Osteoblast (primary cell): ENCODE measurements at regions not wholly inside any gene's neighbourhood (a gene's known extent, or its start where the extent isn't known, plus 50 kb on each side); places are given as distances from the start of the nearest gene placed in this dataset.

Source experiments
- DNase-seq: peaks from one replicate; pipeline ENCODE4 v3.0.0; 2011; ENCODE audit warnings: low spot score, mixed read lengths; ENCODE audit not compliant: insufficient read length; ENCODE audit errors: missing footprints
- H2AFZ ChIP-seq: 2 replicates; pipeline ENCODE4 v1.6.0; 2011; ENCODE audit warnings: mild to moderate bottlenecking, low read length
- H3K27ac ChIP-seq: 2 replicates; pipeline ENCODE4 v1.5.1; 2011; ENCODE audit warnings: mild to moderate bottlenecking, low read depth, low read length, moderate library complexity
- H3K27me3 ChIP-seq: 2 replicates; pipeline ENCODE4 v1.6.0; 2012; ENCODE audit warnings: mild to moderate bottlenecking, control low read depth, inconsistent platforms, low read length, moderate library complexity; ENCODE audit not compliant: insufficient read depth
- H3K36me3 ChIP-seq: 2 replicates; pipeline ENCODE4 v1.5.1; 2011; ENCODE audit warnings: mild to moderate bottlenecking, low read length, control low read depth, moderate library complexity; ENCODE audit not compliant: insufficient read depth
- H3K4me1 ChIP-seq: 2 replicates; pipeline ENCODE4 v1.5.1; 2011; ENCODE audit warnings: mild to moderate bottlenecking, low read length, control low read depth, moderate library complexity; ENCODE audit not compliant: insufficient read depth
- H3K4me2 ChIP-seq: 2 replicates; pipeline ENCODE4 v1.6.0; 2011; ENCODE audit warnings: mild to moderate bottlenecking, low read length; ENCODE audit not compliant: insufficient read depth
- H3K4me3 ChIP-seq: fragments of 200-600 bp; sonication (generic); 3 replicates; pipeline ENCODE4 v1.5.1; 2012; ENCODE audit warnings: mild to moderate bottlenecking, low read length, inconsistent platforms; ENCODE audit not compliant: insufficient read depth
- H3K79me2 ChIP-seq: 2 replicates; pipeline ENCODE4 v1.6.0; 2012; ENCODE audit warnings: mild to moderate bottlenecking, low read length, control low read depth, inconsistent platforms; ENCODE audit not compliant: insufficient read depth
- H3K9me3 ChIP-seq: 2 replicates; pipeline ENCODE4 v1.5.1; 2011; ENCODE audit warnings: low read depth, low read length, control low read depth
- H4K20me1 ChIP-seq: 2 replicates; pipeline ENCODE4 v1.6.0; 2012; ENCODE audit warnings: mild to moderate bottlenecking, low read length, control low read depth; ENCODE audit not compliant: insufficient read depth
- CTCF ChIP-seq: IDR thresholded peaks from 2 replicates; pipeline ENCODE4 v1.5.1; 2011; ENCODE audit warnings: mild to moderate bottlenecking, low read depth, low read length, moderate library complexity; ENCODE audit errors: extremely low read depth

DNA sequence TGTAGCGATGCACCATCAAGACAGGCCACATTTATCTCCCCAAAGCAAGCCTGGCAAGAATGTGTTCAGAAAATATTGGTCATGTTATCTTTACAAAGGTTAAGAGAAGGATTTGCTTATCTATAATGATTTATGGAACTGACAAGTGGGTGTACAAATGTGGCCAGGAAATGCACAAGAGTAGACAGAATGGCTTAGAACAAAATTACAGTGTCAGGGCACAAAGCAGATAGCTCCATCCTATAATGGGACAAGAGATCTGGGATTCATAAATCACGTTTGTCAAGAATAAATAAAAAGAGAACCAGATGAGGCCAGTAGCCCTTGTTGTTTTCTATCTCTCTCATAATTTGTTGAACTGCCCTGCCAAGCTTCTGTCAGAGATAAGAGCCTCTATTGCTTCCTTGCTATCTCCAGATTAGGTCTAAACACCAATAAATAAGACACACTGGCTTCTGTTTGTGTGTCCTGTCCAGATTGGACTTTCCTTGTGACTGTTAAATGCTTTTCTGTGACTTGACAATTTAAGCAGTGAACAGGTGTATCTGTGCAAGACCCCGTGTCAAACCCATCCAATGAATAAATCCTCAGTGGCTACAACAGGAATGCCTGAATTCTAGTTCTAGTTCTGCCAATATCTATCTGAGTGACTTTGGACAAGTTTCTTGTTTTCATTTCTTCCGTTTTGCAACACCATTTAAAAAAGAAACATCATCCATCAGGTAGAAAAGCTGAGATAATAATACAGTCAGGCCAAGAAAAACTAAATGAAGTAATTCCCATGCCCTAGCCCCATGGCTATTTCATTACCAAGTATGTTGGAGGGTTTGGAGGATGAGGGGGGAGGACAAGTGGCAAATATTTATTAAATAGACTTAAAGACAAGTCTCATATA, 157.2 kb downstream of the DCLK3 start:
- Histone ChIP-seq H3K27ac (no peak overlapping the region), H3K79me2 (no peaks in the 10 kb centered on the region), H3K4me2 (no peak overlapping the region), H3K4me1 (no peaks in the 10 kb centered on the region), H3K4me3 (no peak overlapping the region), H3K9me3 (no peaks in the 10 kb centered on the region), H3K36me3 (no peaks in the 10 kb centered on the region), H2AFZ (no peak overlapping the region), H4K20me1 (no peaks in the 10 kb centered on the region), H3K27me3 (no peaks in the 10 kb centered on the region)
- DNase-seq: no peak
- no peak for TF ChIP-seq CTCF

GRCh38 chr3:36603423-36603822, 160.9 kb downstream of the DCLK3 start:
- Histone ChIP-seq H3K4me2 (no peak overlapping the region), H3K9me3 (no peaks in the 10 kb centered on the region), H3K4me1 (no peaks in the 10 kb centered on the region), H3K27me3 (no peaks in the 10 kb centered on the region), H2AFZ (no peak overlapping the region), H3K4me3 (no peak overlapping the region), H3K36me3 (no peaks in the 10 kb centered on the region), H3K27ac (no peak overlapping the region), H4K20me1 (no peaks in the 10 kb centered on the region), H3K79me2 (no peaks in the 10 kb centered on the region)
- no peak for DNase-seq
- TF ChIP-seq CTCF: no peak

GRCh38 chr3:36600404-36600803, 163.9 kb downstream of the DCLK3 start:
- Histone ChIP-seq H3K4me3 (no peak overlapping the region), H3K27me3 (no peaks in the 10 kb centered on the region), H4K20me1 (no peaks in the 10 kb centered on the region), H3K79me2 (no peaks in the 10 kb centered on the region), H3K9me3 (no peaks in the 10 kb centered on the region), H3K36me3 (no peaks in the 10 kb centered on the region), H3K27ac (no peak overlapping the region), H3K4me2 (no peak overlapping the region), H2AFZ (no peak overlapping the region), H3K4me1 (no peaks in the 10 kb centered on the region)
- DNase-seq: no peak
- TF ChIP-seq CTCF: no peak
